H1 (cell line): ENCODE measurements at regions not wholly inside any gene's neighbourhood (a gene's known extent, or its start where the extent isn't known, plus 50 kb on each side); places are given as distances from the start of the nearest gene placed in this dataset.

Experiments
- CBX8 ChIP-seq: fragments of 300-800, 300-1000 bp; sonication (generic); IDR thresholded peaks from 2 replicates; pipeline ENCODE4 v1.7.1; 2016; ENCODE audit warnings: low read depth, low read length, borderline replicate concordance
- CTBP2 ChIP-seq: IDR thresholded peaks from 2 replicates; pipeline ENCODE4 v1.7.0; 2011; ENCODE audit warnings: borderline replicate concordance, mild to moderate bottlenecking, moderate library complexity, mixed read lengths, low read length; ENCODE audit not compliant: insufficient read depth, insufficient read length
- EZH2 ChIP-seq: fragments of 200-600 bp; sonication (generic); IDR thresholded peaks from 2 replicates; pipeline ENCODE4 v1.7.1; 2012; ENCODE audit warnings: low read depth, mild to moderate bottlenecking, moderate library complexity, low read length, inconsistent platforms; ENCODE audit not compliant: severe bottlenecking
- KDM4A ChIP-seq: IDR thresholded peaks from one replicate; pipeline ENCODE4 v1.7.1; 2012; ENCODE audit warnings: low read depth, mild to moderate bottlenecking, moderate library complexity, low read length, inconsistent platforms; ENCODE audit not compliant: severe bottlenecking
- NRF1 ChIP-seq: IDR thresholded peaks from 2 replicates; pipeline ENCODE4 v1.6.1; 2011; ENCODE audit warnings: mild to moderate bottlenecking, low read depth, low read length, improper control_type of control experiment
- PHF8 ChIP-seq: fragments of 200-600 bp; sonication (generic); conservative IDR thresholded peaks from 2 replicates; pipeline ENCODE4 v1.7.1; 2012; ENCODE audit warnings: low read depth, mild to moderate bottlenecking, inconsistent platforms, low read length, moderate library complexity
- RAD21 ChIP-seq, 2 experiments: IDR thresholded peaks in 1 of 2; conservative IDR thresholded peaks in 1 of 2; 2 replicates each; pipeline ENCODE4 v1.6.1; 2011; ENCODE audit warnings: low read depth in 2 of 2, low read length in 2 of 2, improper control_type of control experiment in 1 of 2, inconsistent platforms in 1 of 2, mild to moderate bottlenecking in 1 of 2, moderate library complexity in 1 of 2
- SUZ12 ChIP-seq: fragments of 200-600 bp; sonication (generic); IDR thresholded peaks from 2 replicates; pipeline ENCODE4 v1.6.1; 2012; ENCODE audit warnings: mild to moderate bottlenecking, inconsistent platforms, low read length, moderate library complexity, mixed read lengths
- TBP ChIP-seq: IDR thresholded peaks from 2 replicates; pipeline ENCODE4 v1.6.1; 2011; ENCODE audit warnings: low read depth, low read length, improper control_type of control experiment
- TCF12 ChIP-seq: IDR thresholded peaks from 2 replicates; pipeline ENCODE4 v1.6.1; 2011; ENCODE audit warnings: low read depth, mild to moderate bottlenecking, low read length
- TEAD4 ChIP-seq: IDR thresholded peaks from 2 replicates; pipeline ENCODE4 v1.6.1; 2012; ENCODE audit warnings: low read depth, low read length, inconsistent platforms, mixed read lengths
- TF ChIP-seq, protein P1 (sequence below): IDR thresholded peaks from 2 replicates; pipeline ENCODE4 v1.6.1; 2011; ENCODE audit warnings: low read length, improper control_type of control experiment
- TF ChIP-seq, protein P2 (sequence below), 3 experiments: IDR thresholded peaks; 1 replicate in 2 of 3; 2 replicates in 1 of 3; pipeline versions ENCODE4 v1.5.1 to v1.6.1; 2011; ENCODE audit warnings: low read length in 3 of 3, mild to moderate bottlenecking in 3 of 3, inconsistent platforms in 2 of 3, low read depth in 1 of 3, moderate library complexity in 1 of 3; ENCODE audit not compliant: insufficient read depth in 1 of 3; ENCODE audit errors: control extremely low read depth in 1 of 3
- TF ChIP-seq, protein P3 (sequence below): IDR thresholded peaks from 2 replicates; pipeline ENCODE4 v1.6.1; 2011; ENCODE audit warnings: low read depth, mild to moderate bottlenecking, low read length; ENCODE audit not compliant: insufficient read depth

DNA sequence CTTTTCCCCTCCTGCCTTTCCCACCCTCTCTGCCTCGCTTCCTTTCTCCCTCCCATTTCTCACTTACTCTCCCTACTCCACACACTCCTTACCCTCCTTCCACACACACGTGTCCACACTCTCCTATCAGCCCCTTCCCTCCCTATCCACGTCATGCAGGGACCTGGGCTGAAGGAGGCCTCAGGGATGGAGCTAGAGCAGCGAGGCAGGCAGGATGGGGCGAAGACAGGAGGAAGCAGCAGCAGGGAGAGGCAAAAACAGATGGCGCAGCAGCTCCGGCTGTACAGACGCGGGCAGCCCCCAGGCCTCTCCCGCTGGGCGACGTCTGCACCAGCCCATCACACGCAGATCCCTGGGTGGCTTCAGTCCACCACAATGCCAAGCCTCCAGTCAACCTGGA, 97.9 kb downstream of the SPATA19 start:
- TF ChIP-seq TCF12 (no peak), CTBP2 (no peak), SUZ12 (no peak), PHF8 (no peak), NRF1 (no peak), TBP (no peak), TEAD4 (no peak), RAD21 (IDR thresholded peaks at IDR 0.05 in 1 of 2, conservative IDR thresholded peaks at IDR 0.05 in 1 of 2; ENCODE audit: low read depth in 2 of 2, low read length in 2 of 2) (no peak), KDM4A (no peak), CBX8 (no peak), EZH2 (no peak)
- TF ChIP-seq, protein P1, sequence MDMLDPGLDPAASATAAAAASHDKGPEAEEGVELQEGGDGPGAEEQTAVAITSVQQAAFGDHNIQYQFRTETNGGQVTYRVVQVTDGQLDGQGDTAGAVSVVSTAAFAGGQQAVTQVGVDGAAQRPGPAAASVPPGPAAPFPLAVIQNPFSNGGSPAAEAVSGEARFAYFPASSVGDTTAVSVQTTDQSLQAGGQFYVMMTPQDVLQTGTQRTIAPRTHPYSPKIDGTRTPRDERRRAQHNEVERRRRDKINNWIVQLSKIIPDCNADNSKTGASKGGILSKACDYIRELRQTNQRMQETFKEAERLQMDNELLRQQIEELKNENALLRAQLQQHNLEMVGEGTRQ = no peak
- TF ChIP-seq, protein P2, sequence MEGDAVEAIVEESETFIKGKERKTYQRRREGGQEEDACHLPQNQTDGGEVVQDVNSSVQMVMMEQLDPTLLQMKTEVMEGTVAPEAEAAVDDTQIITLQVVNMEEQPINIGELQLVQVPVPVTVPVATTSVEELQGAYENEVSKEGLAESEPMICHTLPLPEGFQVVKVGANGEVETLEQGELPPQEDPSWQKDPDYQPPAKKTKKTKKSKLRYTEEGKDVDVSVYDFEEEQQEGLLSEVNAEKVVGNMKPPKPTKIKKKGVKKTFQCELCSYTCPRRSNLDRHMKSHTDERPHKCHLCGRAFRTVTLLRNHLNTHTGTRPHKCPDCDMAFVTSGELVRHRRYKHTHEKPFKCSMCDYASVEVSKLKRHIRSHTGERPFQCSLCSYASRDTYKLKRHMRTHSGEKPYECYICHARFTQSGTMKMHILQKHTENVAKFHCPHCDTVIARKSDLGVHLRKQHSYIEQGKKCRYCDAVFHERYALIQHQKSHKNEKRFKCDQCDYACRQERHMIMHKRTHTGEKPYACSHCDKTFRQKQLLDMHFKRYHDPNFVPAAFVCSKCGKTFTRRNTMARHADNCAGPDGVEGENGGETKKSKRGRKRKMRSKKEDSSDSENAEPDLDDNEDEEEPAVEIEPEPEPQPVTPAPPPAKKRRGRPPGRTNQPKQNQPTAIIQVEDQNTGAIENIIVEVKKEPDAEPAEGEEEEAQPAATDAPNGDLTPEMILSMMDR (IDR thresholded peaks at IDR 0.05; ENCODE audit: control extremely low read depth in 1 of 3, insufficient read depth in 1 of 3, low read depth in 1 of 3, low read length in 3 of 3) = no peak
- TF ChIP-seq, protein P3, sequence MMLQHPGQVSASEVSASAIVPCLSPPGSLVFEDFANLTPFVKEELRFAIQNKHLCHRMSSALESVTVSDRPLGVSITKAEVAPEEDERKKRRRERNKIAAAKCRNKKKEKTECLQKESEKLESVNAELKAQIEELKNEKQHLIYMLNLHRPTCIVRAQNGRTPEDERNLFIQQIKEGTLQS = no peak
